T-helper 2 cell treated with Interferon-gamma antibody and Interleukin-4, amounts not matched to agents 5 μg/mL and 100 μg/mL, for 36 hours (primary cell): ENCODE measurements at regions not wholly inside any gene's neighbourhood (a gene's known extent, or its start where the extent isn't known, plus 50 kb on each side); places are given as distances from the start of the nearest gene placed in this dataset.
"Not testable (repeated sequence)": the region's sequence is repeated elsewhere in the genome, so short reads cannot be mapped to it uniquely, and the experiment has no call there.

Source experiments
- DNase-seq: peaks from one replicate; pipeline ENCODE4 v3.0.0; 2021; ENCODE audit warnings: low spot score
- H3K27ac Mint-ChIP-seq: one replicate; pipeline ENCODE4 v1.8.0; 2021; ENCODE audit warnings: mild to moderate bottlenecking, mixed read lengths
- H3K27me3 Mint-ChIP-seq: one replicate; pipeline ENCODE4 v1.8.0; 2021; ENCODE audit warnings: low read depth, mixed read lengths
- H3K36me3 Mint-ChIP-seq: one replicate; pipeline ENCODE4 v1.8.0; 2021; ENCODE audit warnings: low read depth, mixed read lengths
- H3K4me1 Mint-ChIP-seq: one replicate; pipeline ENCODE4 v1.8.0; 2021; ENCODE audit warnings: low read depth, mixed read lengths
- H3K4me3 Mint-ChIP-seq: one replicate; pipeline ENCODE4 v1.8.0; 2022; ENCODE audit warnings: mild to moderate bottlenecking, moderate library complexity, mixed read lengths
- H3K9me3 Mint-ChIP-seq: one replicate; pipeline ENCODE4 v1.8.0; 2021; ENCODE audit warnings: mixed read lengths

- no peak overlapping the region for H3K27ac Mint-ChIP-seq
- no peaks in the 10 kb centered on the region for H3K27me3 Mint-ChIP-seq
- no peak overlapping the region for H3K4me3 Mint-ChIP-seq
- H3K36me3 Mint-ChIP-seq, result no peaks in the 10 kb centered on the region
- no peak for DNase-seq
- peaks cover 49% of the 10 kb centered on the region for H3K9me3 Mint-ChIP-seq
- H3K4me1 Mint-ChIP-seq, result no peaks in the 10 kb centered on the region
Observed at GRCh38 chr5:24162343-24162742, 482.4 kb downstream of the CDH10 start.

GRCh38 chr5:24163091-24163490 is 481.7 kb downstream of the CDH10 start:
- H3K9me3 Mint-ChIP-seq, result peaks cover 49% of the 10 kb centered on the region
- H3K4me1 Mint-ChIP-seq, result no peaks in the 10 kb centered on the region
- H3K27me3 Mint-ChIP-seq, result no peaks in the 10 kb centered on the region
- no peak overlapping the region for H3K4me3 Mint-ChIP-seq
- no peak overlapping the region for H3K27ac Mint-ChIP-seq
- no peak for DNase-seq
- no peaks in the 10 kb centered on the region for H3K36me3 Mint-ChIP-seq

GRCh38 chr5:24167806-24168205 is 477.0 kb downstream of the CDH10 start:
- peaks cover 48% of the 10 kb centered on the region for H3K9me3 Mint-ChIP-seq
- H3K4me3 Mint-ChIP-seq, result no peak overlapping the region
- no peak overlapping the region for H3K27ac Mint-ChIP-seq
- no peaks in the 10 kb centered on the region for H3K27me3 Mint-ChIP-seq
- H3K36me3 Mint-ChIP-seq, result no peaks in the 10 kb centered on the region
- no peaks in the 10 kb centered on the region for H3K4me1 Mint-ChIP-seq
- no peak for DNase-seq

GRCh38 chr5:24170026-24170425 is 474.8 kb downstream of the CDH10 start:
- peaks cover 47% of the 10 kb centered on the region for H3K9me3 Mint-ChIP-seq
- no peak for DNase-seq
- no peak overlapping the region for H3K27ac Mint-ChIP-seq
- no peaks in the 10 kb centered on the region for H3K36me3 Mint-ChIP-seq
- no peaks in the 10 kb centered on the region for H3K27me3 Mint-ChIP-seq
- no peak overlapping the region for H3K4me3 Mint-ChIP-seq
- no peaks in the 10 kb centered on the region for H3K4me1 Mint-ChIP-seq

- peaks cover 42% of the 10 kb centered on the region for H3K9me3 Mint-ChIP-seq
- DNase-seq, H3K27ac Mint-ChIP-seq, H3K36me3 Mint-ChIP-seq, H3K4me1 Mint-ChIP-seq, H3K27me3 Mint-ChIP-seq, H3K4me3 Mint-ChIP-seq: not testable (repeated sequence)
Observed at GRCh38 chr5:24170930-24171329, 473.8 kb downstream of the CDH10 start.

GRCh38 chr5:24177821-24178220 is 467.0 kb downstream of the CDH10 start:
- Mint-ChIP-seq H3K4me3 (no peak overlapping the region), H3K36me3 (no peaks in the 10 kb centered on the region), H3K27me3 (no peaks in the 10 kb centered on the region), H3K4me1 (no peaks in the 10 kb centered on the region), H3K9me3 (peaks cover 33% of the 10 kb centered on the region), H3K27ac (no peak overlapping the region)
- no peak for DNase-seq

- H3K4me1 Mint-ChIP-seq, result no peaks in the 10 kb centered on the region
- no peak overlapping the region for H3K27ac Mint-ChIP-seq
Observed at GRCh38 chr5:24183981-24184380, 460.8 kb downstream of the CDH10 start.

GRCh38 chr5:24188216-24188925 is 456.4 kb downstream of the CDH10 start:
- no peaks in the 10 kb centered on the region for H3K27me3 Mint-ChIP-seq
- H3K27ac Mint-ChIP-seq, result no peak overlapping the region
- no peaks in the 10 kb centered on the region for H3K36me3 Mint-ChIP-seq
- H3K9me3 Mint-ChIP-seq, result peaks cover 37% of the 10 kb centered on the region
- DNase-seq, result no peak
- no peaks in the 10 kb centered on the region for H3K4me1 Mint-ChIP-seq
- no peak overlapping the region for H3K4me3 Mint-ChIP-seq

More at GRCh38 chr5:24183981-24184380, 460.8 kb downstream of the CDH10 start:
- Mint-ChIP-seq H3K9me3 (peaks cover 35% of the 10 kb centered on the region), H3K27me3 (no peaks in the 10 kb centered on the region), H3K36me3 (no peaks in the 10 kb centered on the region), H3K4me3 (no peak overlapping the region)
- no peak for DNase-seq

GRCh38 chr5:24196789-24197188 is 448.0 kb downstream of the CDH10 start:
- Mint-ChIP-seq H3K4me3 (no peak overlapping the region), H3K27me3 (no peaks in the 10 kb centered on the region), H3K36me3 (no peaks in the 10 kb centered on the region), H3K9me3 (peaks cover 51% of the 10 kb centered on the region), H3K27ac (no peak overlapping the region), H3K4me1 (no peaks in the 10 kb centered on the region)
- DNase-seq, result no peak

GRCh38 chr5:24208686-24209106 is 436.1 kb downstream of the CDH10 start:
- DNase-seq, result no peak
- Mint-ChIP-seq H3K4me3 (no peak overlapping the region), H3K27me3 (no peaks in the 10 kb centered on the region), H3K27ac (no peak overlapping the region), H3K9me3 (peaks cover 43% of the 10 kb centered on the region), H3K4me1 (no peaks in the 10 kb centered on the region), H3K36me3 (no peaks in the 10 kb centered on the region)

- no peaks in the 10 kb centered on the region for H3K36me3 Mint-ChIP-seq
- no peak overlapping the region for H3K27ac Mint-ChIP-seq
- no peak for DNase-seq
- no peaks in the 10 kb centered on the region for H3K4me1 Mint-ChIP-seq
- H3K9me3 Mint-ChIP-seq, result peaks cover 42% of the 10 kb centered on the region
- H3K27me3 Mint-ChIP-seq, result no peaks in the 10 kb centered on the region
- H3K4me3 Mint-ChIP-seq, result no peak overlapping the region
Observed at GRCh38 chr5:24215114-24215513, 429.7 kb downstream of the CDH10 start.

GRCh38 chr5:24222876-24223275 is 421.9 kb downstream of the CDH10 start:
- peaks cover 29% of the 10 kb centered on the region for H3K9me3 Mint-ChIP-seq
- H3K27me3 Mint-ChIP-seq, result no peaks in the 10 kb centered on the region
- H3K27ac Mint-ChIP-seq, result no peak overlapping the region
- DNase-seq, result no peak
- H3K4me3 Mint-ChIP-seq, result no peak overlapping the region
- no peaks in the 10 kb centered on the region for H3K4me1 Mint-ChIP-seq
- H3K36me3 Mint-ChIP-seq, result no peaks in the 10 kb centered on the region

- H3K4me1 Mint-ChIP-seq, result no peaks in the 10 kb centered on the region
Observed at GRCh38 chr5:24225051-24225450, 419.7 kb downstream of the CDH10 start.

GRCh38 chr5:24226479-24226878 is 418.3 kb downstream of the CDH10 start:
- Mint-ChIP-seq H3K27me3 (no peaks in the 10 kb centered on the region), H3K36me3 (no peaks in the 10 kb centered on the region), H3K9me3 (peaks cover 18% of the 10 kb centered on the region), H3K27ac (no peak overlapping the region), H3K4me1 (no peaks in the 10 kb centered on the region), H3K4me3 (no peak overlapping the region)
- no peak for DNase-seq

More at GRCh38 chr5:24225051-24225450, 419.7 kb downstream of the CDH10 start:
- DNase-seq, result no peak
- H3K4me3 Mint-ChIP-seq, result no peak overlapping the region
- H3K27me3 Mint-ChIP-seq, result no peaks in the 10 kb centered on the region
- no peak overlapping the region for H3K27ac Mint-ChIP-seq
- H3K9me3 Mint-ChIP-seq, result peaks cover 22% of the 10 kb centered on the region
- no peaks in the 10 kb centered on the region for H3K36me3 Mint-ChIP-seq

- H3K27me3 Mint-ChIP-seq, H3K27ac Mint-ChIP-seq, H3K4me1 Mint-ChIP-seq, DNase-seq, H3K4me3 Mint-ChIP-seq, H3K36me3 Mint-ChIP-seq: not testable (repeated sequence)
- H3K9me3 Mint-ChIP-seq, result peaks cover 13% of the 10 kb centered on the region
Observed at GRCh38 chr5:24227881-24228280, 416.9 kb downstream of the CDH10 start.
